ENCODE measurements at regions not wholly inside any gene's neighbourhood (a gene's known extent, or its start where the extent isn't known, plus 50 kb on each side); places are given as distances from the start of the nearest gene placed in this dataset.
"Not testable (repeated sequence)": the region's sequence is repeated elsewhere in the genome, so short reads cannot be mapped to it uniquely, and the experiment has no call there.

DNA sequence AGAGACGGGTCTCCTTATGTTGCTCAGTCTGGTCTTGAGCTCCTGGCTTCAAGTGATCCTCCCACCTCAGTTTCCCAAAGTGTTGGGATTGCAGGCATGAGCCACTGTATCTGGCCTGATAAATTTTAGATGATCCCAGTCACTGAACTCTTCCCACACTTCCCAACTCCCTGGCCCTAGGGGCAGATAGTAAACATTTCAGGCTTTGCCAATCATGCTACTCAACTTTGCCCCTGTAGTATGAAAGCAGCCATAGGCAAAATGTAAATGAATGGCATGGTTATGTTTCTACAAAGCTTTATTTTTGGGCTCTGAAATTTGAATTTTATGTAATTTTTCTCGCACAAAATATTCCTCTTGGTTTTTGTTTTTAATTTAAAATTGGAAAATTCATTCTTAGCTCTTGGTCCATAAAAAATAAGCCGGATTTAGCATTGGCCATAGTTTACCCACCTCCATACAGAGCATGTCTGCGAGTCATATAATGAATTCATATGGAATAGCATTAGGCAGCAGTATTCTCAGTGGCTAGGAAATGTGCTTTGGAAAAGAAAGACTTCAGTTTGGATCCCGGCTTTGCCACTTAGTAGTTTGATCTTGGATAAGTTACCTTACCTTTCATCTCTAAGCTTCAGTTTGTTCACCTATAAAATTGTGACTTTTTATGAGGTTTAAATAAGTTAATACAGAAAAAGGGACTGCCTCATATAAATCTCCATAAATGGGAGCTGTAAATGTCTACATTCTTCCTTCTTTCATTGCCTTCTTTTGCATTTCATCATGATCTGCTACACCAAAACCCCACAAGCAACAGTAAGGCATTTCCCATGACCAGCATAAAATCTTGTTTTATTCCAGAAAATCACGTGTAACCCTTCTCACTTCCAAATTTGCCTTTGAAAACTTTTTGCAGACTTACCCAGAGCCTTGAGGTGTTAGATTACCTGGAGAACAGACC is 360.3 kb upstream of the TPM1 start:
- DNase-seq (ENCODE audit: low spot score) (no peak), ATAC-seq (no peak)
- H3K4me3 Mint-ChIP-seq: no peak overlapping the region
- no peaks in the 10 kb centered on the region for H3K27me3 Mint-ChIP-seq (ENCODE audit: low read depth)
- H3K9me3 Mint-ChIP-seq: peaks cover 5% of the 10 kb centered on the region
- TF ChIP-seq NFE2L1 (CRISPR knock-in tag; IDR thresholded peaks at IDR 0.05): no peak
- TF ChIP-seq, protein P1, sequence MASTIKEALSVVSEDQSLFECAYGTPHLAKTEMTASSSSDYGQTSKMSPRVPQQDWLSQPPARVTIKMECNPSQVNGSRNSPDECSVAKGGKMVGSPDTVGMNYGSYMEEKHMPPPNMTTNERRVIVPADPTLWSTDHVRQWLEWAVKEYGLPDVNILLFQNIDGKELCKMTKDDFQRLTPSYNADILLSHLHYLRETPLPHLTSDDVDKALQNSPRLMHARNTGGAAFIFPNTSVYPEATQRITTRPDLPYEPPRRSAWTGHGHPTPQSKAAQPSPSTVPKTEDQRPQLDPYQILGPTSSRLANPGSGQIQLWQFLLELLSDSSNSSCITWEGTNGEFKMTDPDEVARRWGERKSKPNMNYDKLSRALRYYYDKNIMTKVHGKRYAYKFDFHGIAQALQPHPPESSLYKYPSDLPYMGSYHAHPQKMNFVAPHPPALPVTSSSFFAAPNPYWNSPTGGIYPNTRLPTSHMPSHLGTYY (CRISPR knock-in tag; IDR thresholded peaks at IDR 0.05): no peak
- TF ChIP-seq NFYB (CRISPR knock-in tag; conservative IDR thresholded peaks at IDR 0.05; ENCODE audit: low read depth): no peak
- TF ChIP-seq, protein P2, sequence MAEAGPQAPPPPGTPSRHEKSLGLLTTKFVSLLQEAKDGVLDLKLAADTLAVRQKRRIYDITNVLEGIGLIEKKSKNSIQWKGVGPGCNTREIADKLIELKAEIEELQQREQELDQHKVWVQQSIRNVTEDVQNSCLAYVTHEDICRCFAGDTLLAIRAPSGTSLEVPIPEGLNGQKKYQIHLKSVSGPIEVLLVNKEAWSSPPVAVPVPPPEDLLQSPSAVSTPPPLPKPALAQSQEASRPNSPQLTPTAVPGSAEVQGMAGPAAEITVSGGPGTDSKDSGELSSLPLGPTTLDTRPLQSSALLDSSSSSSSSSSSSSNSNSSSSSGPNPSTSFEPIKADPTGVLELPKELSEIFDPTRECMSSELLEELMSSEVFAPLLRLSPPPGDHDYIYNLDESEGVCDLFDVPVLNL (CRISPR knock-in tag; IDR thresholded peaks at IDR 0.05; ENCODE audit: borderline replicate concordance, low read depth): no peak
- TF ChIP-seq, protein P3, sequence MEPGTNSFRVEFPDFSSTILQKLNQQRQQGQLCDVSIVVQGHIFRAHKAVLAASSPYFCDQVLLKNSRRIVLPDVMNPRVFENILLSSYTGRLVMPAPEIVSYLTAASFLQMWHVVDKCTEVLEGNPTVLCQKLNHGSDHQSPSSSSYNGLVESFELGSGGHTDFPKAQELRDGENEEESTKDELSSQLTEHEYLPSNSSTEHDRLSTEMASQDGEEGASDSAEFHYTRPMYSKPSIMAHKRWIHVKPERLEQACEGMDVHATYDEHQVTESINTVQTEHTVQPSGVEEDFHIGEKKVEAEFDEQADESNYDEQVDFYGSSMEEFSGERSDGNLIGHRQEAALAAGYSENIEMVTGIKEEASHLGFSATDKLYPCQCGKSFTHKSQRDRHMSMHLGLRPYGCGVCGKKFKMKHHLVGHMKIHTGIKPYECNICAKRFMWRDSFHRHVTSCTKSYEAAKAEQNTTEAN (CRISPR knock-in tag; IDR thresholded peaks at IDR 0.05): no peak
- no peak for TF ChIP-seq GTF2I (CRISPR knock-in tag; conservative IDR thresholded peaks at IDR 0.05)
- TF ChIP-seq, protein P4, sequence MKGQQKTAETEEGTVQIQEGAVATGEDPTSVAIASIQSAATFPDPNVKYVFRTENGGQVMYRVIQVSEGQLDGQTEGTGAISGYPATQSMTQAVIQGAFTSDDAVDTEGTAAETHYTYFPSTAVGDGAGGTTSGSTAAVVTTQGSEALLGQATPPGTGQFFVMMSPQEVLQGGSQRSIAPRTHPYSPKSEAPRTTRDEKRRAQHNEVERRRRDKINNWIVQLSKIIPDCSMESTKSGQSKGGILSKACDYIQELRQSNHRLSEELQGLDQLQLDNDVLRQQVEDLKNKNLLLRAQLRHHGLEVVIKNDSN (CRISPR knock-in tag; IDR thresholded peaks at IDR 0.05): no peak
- ChIA-PET CTCF (interaction anchor here (0.6 to 1.3 kb wide), 2 partner anchors 133 to 319 kb away, joined by 3 read pairs; no protein-coding TSS in a partner anchor), POLR2A (no interaction called here)
- H3K4me1 Mint-ChIP-seq: no peaks in the 10 kb centered on the region
- H3K36me3 Mint-ChIP-seq: peaks cover 8% of the 10 kb centered on the region; the same call in 1 of the 2 replicates
- no peak overlapping the region for H3K27ac Mint-ChIP-seq

DNA sequence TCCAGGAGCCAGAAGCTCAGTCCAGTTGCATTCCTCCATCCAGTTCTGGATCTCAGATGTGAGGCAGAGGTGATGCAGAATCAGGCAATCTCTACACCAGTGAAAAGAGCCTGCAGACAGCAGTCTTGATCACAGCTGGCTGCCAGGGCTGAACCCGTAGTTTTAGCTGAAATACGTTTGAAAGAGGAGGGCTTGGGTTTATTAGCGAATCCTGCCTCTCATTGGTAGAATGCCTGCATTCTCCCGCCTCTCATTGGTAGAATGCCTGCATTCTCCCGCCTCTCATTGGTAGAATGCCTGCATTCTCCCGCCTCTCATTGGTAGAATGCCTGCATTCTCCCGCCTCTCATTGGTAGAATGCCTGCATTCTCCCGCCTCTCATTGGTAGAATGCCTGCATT is 359.4 kb upstream of the TPM1 start:
- H3K9me3 Mint-ChIP-seq; H3K27ac Mint-ChIP-seq; H3K4me1 Mint-ChIP-seq; DNase-seq (ENCODE audit: low spot score); POLR2A ChIA-PET; H3K36me3 Mint-ChIP-seq; ATAC-seq; H3K27me3 Mint-ChIP-seq (ENCODE audit: low read depth); H3K4me3 Mint-ChIP-seq: not testable (repeated sequence)
- TF ChIP-seq NFYB (CRISPR knock-in tag; conservative IDR thresholded peaks at IDR 0.05; ENCODE audit: low read depth): peak; percentile 69
- CTCF ChIA-PET: interaction anchor here (0.8 to 1.3 kb wide), 2 partner anchors 18 to 134 kb away, joined by 3 read pairs; no protein-coding TSS in a partner anchor

DNA sequence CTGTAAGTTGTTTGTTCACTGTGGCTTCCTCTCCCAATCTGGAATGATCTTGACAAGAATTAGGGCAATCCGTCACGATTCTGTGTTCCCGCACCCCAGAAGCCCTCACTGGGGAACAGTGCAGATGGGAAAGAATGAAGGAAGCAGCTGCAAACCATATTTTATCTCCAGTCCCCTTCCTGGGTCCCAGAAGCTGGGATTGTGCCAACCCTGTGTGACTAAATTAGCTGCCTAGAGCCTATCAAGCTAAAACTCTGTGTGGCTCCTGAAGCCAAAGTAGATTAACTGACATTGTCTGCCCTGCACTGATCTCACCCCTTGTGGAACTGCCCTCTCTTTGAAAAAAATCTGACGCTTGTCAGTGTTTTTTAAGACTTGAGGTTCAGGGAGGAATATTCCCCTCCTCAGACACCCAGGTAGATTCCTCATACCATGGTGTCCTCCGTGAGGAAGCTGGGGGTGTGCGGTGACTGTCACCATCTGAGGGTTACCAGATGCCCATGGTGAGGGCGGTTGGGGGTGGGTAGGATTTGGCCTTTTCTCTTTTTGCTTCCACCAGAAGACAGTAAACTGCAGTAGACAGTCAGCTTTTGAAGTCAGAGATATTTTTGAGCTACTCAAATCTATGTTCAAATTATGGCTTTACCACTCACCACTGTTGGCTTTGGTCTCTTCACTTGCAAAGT is 358.3 kb upstream of the TPM1 start:
- no peak for DNase-seq (ENCODE audit: low spot score)
- H3K27me3 Mint-ChIP-seq (ENCODE audit: low read depth): no peaks in the 10 kb centered on the region
- no peak overlapping the region for H3K27ac Mint-ChIP-seq
- TF ChIP-seq, protein P5, sequence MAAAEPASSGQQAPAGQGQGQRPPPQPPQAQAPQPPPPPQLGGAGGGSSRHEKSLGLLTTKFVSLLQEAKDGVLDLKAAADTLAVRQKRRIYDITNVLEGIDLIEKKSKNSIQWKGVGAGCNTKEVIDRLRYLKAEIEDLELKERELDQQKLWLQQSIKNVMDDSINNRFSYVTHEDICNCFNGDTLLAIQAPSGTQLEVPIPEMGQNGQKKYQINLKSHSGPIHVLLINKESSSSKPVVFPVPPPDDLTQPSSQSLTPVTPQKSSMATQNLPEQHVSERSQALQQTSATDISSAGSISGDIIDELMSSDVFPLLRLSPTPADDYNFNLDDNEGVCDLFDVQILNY (CRISPR knock-in tag; IDR thresholded peaks at IDR 0.05): no peak
- TF ChIP-seq ZNF138 (CRISPR knock-in tag; conservative IDR thresholded peaks at IDR 0.05) (no peak), ZNF219 (CRISPR knock-in tag; IDR thresholded peaks at IDR 0.05; ENCODE audit: borderline replicate concordance) (no peak), PRRX2 (CRISPR knock-in tag; IDR thresholded peaks at IDR 0.05) (no peak), NR1H2 (CRISPR knock-in tag; IDR thresholded peaks at IDR 0.05) (no peak), NFATC4 (CRISPR knock-in tag; IDR thresholded peaks at IDR 0.05) (no peak), ZNF396 (CRISPR knock-in tag; IDR thresholded peaks at IDR 0.05; ENCODE audit: borderline replicate concordance) (no peak), GRHL2 (CRISPR knock-in tag; IDR thresholded peaks at IDR 0.05; ENCODE audit: insufficient replicate concordance, severe bottlenecking) (no peak), NFYB (CRISPR knock-in tag; conservative IDR thresholded peaks at IDR 0.05; ENCODE audit: low read depth) (no peak), NFE2L1 (CRISPR knock-in tag; IDR thresholded peaks at IDR 0.05) (no peak), ZNF416 (CRISPR knock-in tag; IDR thresholded peaks at IDR 0.05) (no peak), KAT7 (CRISPR knock-in tag; IDR thresholded peaks at IDR 0.05; ENCODE audit: borderline replicate concordance) (no peak), MXD4 (CRISPR knock-in tag; IDR thresholded peaks at IDR 0.05; ENCODE audit: borderline replicate concordance) (no peak), ETV6 (CRISPR knock-in tag; IDR thresholded peaks at IDR 0.05) (no peak)
- TF ChIP-seq, protein P6, sequence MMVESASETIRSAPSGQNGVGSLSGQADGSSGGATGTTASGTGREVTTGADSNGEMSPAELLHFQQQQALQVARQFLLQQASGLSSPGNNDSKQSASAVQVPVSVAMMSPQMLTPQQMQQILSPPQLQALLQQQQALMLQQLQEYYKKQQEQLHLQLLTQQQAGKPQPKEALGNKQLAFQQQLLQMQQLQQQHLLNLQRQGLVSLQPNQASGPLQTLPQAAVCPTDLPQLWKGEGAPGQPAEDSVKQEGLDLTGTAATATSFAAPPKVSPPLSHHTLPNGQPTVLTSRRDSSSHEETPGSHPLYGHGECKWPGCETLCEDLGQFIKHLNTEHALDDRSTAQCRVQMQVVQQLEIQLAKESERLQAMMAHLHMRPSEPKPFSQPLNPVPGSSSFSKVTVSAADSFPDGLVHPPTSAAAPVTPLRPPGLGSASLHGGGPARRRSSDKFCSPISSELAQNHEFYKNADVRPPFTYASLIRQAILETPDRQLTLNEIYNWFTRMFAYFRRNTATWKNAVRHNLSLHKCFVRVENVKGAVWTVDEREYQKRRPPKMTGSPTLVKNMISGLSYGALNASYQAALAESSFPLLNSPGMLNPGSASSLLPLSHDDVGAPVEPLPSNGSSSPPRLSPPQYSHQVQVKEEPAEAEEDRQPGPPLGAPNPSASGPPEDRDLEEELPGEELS (CRISPR knock-in tag; IDR thresholded peaks at IDR 0.05): no peak
- TF ChIP-seq, protein P7, sequence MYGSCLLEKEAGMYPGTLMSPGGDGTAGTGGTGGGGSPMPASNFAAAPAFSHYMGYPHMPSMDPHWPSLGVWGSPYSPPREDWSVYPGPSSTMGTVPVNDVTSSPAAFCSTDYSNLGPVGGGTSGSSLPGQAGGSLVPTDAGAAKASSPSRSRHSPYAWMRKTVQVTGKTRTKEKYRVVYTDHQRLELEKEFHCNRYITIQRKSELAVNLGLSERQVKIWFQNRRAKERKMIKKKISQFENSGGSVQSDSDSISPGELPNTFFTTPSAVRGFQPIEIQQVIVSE (CRISPR knock-in tag; IDR thresholded peaks at IDR 0.05; ENCODE audit: borderline replicate concordance): no peak

More for the DNA sequence above, 358.3 kb upstream of the TPM1 start:
- CTCF ChIA-PET: interaction anchor here (1.0 to 1.3 kb wide), 2 partner anchors 135 kb away, joined by 3 read pairs; no protein-coding TSS in a partner anchor
- peaks cover 5% of the 10 kb centered on the region for H3K9me3 Mint-ChIP-seq
- ATAC-seq: no peak
- no peak overlapping the region for H3K4me3 Mint-ChIP-seq
- POLR2A ChIA-PET: no interaction called here
- peaks cover 6% of the 10 kb centered on the region for H3K36me3 Mint-ChIP-seq
- H3K4me1 Mint-ChIP-seq: 0 out of 2 replicates have a peak, but pooled peaks cover 4% of the 10 kb centered on the region
